HG02973 (cell line): ENCODE measurements at regions not wholly inside any gene's neighbourhood (a gene's known extent, or its start where the extent isn't known, plus 50 kb on each side); places are given as distances from the start of the nearest gene placed in this dataset.
"Not testable (repeated sequence)": the region's sequence is repeated elsewhere in the genome, so short reads cannot be mapped to it uniquely, and the experiment has no call there.

Source experiments
- ATAC-seq: cut with Tn5 transposase; IDR thresholded peaks from one replicate; pipeline ENCODE4 v1.9.1; 2021; ENCODE audit warnings: moderate library complexity; ENCODE audit not compliant: unreplicated experiment

- ATAC-seq: no peak
These were observed 226.4 kb upstream of the ZNF217 start for GRCh38 chr20:53819973-53820451.

DNA sequence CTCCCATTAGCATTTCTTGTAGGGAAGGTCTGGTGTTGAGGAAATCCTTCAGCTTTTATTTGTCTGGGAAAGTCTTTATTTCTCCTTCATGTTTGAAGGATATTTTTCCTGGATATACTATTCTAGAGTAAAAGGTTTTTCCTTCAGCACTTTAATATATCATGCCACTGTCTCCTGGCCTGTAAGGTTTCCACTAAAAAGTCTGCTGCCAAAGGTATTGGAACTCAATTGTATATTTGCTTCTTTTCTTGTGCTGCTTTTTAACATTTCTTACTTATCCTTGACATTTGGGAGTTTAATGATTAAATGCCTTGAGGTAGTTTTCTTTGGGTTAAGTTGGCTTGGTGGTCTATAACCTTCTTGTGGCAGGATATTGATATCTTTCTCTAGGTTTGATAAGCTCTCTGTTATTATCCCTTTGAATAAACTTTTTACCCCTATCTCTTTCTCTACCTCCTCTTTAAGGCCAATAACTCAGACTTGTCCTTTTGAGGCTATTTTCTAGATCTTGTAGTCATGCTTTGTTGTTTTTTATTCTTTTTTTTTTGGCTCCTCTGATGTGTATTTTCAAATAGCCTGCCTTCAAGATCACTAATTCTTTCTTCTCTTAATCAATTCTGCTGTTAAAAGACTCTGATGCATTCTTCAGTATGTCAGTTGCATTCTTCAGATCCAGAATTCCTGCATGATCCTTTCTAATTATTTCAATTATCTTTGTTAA lies 225.0 kb upstream of the ZNF217 start:
- no peak for ATAC-seq

- ATAC-seq: not testable (repeated sequence)
These were observed 223.9 kb upstream of the ZNF217 start for GRCh38 chr20:53817513-53817912.

DNA sequence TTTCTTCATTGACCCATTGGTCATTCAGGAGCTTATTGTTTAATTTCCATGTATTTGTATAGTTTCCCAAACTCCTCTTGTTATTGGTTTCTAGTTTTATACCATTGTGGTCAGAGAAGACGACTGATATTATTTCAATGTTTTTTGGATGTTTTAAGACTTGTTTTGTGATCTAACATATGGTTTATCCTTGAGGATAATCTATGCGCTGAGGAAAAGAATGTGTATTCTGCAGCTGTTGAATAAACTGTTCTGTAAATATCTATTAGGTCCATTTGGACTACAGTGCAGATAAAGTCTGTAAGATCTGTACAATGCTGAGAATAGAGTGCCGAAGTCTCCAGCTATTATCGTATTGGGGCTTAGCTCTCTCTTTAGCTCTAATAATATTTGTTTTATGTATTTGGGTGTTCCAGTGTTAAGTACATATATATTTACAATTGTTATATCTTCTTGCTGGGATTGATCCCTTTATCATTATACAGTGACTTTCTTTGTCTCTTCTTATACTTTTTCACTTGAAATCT lies 223.3 kb upstream of the ZNF217 start:
- ATAC-seq: no peak

GRCh38 chr20:53815509-53815908 lies 221.9 kb upstream of the ZNF217 start:
- ATAC-seq: no peak

GRCh38 chr20:53814060-53814459 lies 220.4 kb upstream of the ZNF217 start:
- ATAC-seq: no peak

DNA sequence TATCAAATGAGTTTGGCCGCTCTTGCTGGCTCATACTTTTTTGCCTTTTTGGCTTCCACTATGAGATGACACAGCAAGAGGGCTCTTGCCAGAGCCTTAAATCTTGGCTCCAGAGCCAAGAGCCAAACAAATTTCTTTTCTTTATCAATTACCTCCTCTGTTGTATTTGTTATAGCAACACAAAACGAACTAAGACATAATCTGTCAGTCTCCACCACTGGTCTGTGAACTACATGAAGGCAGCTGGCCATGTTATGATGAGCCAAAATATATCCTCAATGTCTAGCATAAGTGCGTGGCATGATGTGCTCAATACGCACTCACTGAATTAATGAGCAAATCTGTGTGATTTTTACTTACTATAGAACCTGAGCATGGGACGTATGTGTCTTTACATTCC lies 220.0 kb upstream of the ZNF217 start:
- ATAC-seq: no peak

DNA sequence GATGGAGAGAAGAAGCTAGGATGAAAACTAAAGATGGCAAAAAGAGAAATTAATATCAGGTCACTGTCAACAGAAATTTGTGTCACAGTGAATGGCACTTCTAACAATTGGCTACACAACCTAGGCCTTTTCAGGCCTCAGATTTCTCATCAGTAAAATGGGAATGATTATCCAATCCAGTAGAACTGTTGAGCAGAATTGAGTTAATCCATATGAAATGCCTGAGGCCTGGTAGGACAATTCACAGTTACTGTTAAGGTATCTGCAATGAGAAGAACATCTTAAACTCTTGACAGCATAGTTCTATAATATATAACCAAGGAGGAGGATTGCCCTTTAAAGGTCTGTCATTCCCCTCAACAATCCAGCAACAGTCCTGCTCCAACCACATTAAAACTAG lies 217.9 kb upstream of the ZNF217 start:
- ATAC-seq: no peak

DNA sequence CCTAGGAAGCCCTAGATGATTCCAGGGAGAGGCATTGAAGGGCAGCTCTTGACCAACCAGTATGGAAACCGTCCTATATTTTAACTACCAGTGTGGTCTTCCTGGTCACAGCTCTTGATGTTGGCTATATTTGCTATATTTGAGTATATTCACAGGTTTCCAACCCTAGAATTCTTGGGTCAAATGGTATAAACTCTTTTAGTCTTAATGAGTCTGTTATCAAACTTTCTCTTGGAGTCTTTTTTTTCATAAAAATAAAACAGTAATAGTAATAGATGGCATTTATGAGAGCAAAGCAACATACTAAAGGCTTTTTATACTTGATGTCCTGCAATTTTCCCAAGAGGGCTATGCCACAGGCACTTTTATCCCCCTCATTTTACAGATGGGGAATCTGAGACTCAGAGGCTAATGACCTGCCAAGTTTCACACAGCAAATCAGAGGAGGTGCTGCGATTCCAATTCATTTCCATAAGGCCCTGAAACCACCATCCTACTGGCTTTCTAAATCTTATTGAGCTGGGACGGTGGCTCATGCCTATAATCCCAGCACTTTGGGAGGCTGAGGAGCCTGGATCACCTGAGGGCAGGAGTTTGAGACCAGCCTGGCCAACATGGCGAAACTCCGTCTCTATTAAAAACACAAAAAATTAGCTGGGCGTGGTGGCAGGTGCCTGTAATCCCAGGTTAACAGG lies 217.2 kb upstream of the ZNF217 start:
- no peak for ATAC-seq

GRCh38 chr20:53809728-53810365 lies 216.2 kb upstream of the ZNF217 start:
- ATAC-seq: no peak

- ATAC-seq: no peak
These were observed 215.6 kb upstream of the ZNF217 start for GRCh38 chr20:53809217-53809616.

- no peak for ATAC-seq
These were observed 215.1 kb upstream of the ZNF217 start for GRCh38 chr20:53808733-53809132.

DNA sequence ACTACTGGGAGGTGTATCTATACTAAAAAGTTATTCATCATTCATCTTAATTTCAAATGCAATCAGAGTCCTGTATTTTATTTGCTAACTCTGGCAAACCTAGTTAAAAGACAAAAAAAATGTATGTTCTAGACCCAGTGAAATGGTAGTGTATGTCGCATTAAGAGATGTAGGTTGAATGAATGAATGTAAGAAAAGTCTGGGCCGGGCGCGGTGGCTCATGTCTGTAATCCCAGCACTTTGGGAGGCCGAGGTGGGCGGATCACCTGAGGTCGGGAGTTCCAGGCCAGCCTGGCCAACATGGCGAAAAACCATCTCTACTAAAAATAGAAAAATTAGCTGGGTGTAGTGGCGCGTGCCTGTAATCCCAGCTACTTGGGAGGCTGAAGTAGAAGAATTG lies 214.7 kb upstream of the ZNF217 start:
- ATAC-seq: not testable (repeated sequence)

DNA sequence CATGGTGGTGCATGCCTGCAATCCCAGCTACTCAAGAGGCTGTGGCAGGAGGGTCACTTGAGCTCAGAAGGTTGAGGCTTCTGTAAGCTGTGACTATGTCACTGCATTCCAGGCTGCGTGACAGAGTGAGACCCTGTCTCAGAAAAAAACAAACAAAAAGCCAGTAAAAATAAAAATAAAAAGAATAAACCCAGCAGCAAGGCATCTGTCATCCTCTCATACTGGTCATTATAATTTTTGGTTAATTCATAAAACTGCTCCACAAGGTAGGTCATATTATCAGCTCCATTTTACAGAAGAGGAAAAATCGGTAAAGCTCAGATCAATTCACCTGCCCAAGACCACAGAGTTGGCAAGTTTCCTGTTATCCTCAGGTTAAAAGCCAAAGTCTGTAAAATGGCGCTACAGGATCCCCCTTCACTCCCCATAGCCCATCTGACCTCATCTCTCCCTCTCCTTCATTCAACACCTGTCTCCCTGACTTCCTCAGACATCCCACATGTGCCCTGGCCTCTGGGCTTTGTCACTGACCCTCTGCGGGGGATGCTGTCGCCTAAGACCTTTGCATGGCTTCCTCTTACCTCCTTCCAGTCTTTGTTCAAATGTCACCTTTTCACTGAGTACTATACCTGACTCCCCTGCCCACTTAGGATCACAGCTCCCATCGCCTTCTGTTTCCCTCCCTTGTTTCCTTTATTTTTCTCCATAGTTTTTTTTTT lies 213.2 kb upstream of the ZNF217 start:
- no peak for ATAC-seq

GRCh38 chr20:53805895-53806384 lies 212.3 kb upstream of the ZNF217 start:
- ATAC-seq: no peak

DNA sequence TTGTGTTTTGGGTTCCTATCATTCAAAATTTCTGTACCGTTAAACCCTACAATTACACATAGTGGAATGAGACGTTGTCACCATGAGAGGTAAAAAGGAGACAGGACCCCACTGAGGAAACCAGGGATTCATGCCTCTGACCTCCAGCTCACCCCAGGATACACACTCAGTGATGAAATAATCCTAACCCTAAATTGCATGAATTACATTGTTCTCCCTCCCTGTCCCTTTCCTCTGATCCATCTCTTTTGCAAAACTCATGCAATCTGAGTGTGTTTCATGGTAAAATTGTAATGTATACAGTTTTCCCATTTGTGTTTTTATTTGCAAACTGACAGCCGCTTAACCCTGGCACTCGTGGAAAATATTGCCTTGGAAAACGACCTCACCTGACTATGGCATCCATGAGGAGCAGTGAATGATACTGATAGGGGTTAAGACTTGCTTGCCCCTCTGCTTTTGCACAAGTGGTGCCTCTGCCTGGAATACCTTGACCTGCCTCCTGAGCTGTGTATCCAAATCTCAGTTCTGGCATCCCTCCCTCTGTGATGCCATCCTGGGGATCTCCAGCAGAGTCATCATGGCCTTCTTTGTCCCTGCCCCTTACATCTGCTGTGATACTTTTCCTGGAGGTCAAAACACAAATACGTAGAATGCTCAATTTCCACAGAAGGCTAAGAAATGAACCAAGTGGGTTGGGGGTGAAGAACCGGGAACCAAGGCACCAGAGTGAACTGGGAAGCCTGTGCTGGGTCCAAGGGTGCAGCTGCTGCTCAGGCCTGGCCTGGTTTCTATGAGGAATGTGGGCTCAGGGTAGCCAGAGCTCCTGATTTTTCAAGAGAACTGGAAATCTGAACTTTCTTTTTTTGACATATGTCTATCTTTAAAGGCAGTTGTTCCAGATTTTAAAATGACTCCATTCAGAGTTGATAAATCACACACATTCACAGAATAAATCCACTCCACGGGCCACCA lies 211.6 kb upstream of the ZNF217 start:
- no peak for ATAC-seq

DNA sequence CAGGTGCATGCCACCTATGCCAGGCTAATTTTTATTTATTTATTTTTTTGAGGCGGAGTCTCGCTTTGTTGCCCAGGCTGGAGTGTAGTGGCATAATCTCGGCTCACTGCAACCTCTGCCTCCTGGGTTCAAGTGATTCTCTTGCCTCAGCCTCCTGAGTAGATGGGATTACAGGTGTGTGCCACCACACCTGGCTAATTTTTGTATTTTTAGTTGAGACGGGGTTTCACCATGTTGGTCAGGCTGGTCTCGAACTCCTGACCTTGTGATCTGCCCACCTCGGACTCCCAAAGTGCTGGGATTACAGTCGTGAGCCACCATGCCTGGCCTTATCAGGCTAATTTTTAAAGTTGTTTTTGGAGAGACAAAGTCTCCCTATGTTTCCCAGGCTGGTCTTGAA lies 210.7 kb upstream of the ZNF217 start:
- ATAC-seq: not testable (repeated sequence)

DNA sequence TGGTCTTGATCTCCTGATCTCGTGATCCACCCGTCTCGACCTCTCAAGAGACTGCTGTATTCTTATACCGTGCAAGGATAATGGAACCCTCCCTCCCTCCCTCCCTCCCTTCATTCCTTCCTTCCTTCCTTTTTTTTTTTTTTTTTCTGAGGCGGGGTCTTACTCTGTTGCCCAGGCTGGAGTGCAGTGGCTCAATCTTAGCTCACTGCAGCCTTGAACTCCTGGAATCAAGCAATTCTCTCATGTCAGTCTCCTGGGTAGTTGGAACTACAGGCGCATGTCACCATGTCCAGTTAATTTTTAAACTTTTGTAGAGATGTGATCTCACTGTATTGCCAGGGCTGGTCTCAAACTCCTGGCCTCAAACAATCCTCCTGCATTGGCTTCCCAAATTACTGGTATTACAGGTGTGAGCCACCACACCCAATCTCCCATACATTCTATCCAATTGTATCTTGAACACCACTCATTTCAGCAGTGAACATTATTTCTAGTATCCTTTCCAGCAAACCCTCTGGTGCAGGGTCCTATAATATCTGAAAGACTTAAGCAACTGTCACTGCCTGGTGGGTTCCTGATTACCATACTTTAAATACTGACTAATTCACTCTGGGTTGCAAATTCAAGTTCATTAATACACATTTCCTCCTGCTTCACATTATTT lies 210.0 kb upstream of the ZNF217 start:
- ATAC-seq: no peak
